Fibroblast of upper back skin (primary cell): ENCODE measurements at regions not wholly inside any gene's neighbourhood (a gene's known extent, or its start where the extent isn't known, plus 50 kb on each side); places are given as distances from the start of the nearest gene placed in this dataset.
A peak's percentile ranks its signal among the peaks of the same experiment; 100 is the strongest.

ENCODE experiments used
- DNase-seq: peaks from one replicate; pipeline ENCODE4 v3.0.0-alpha.2; 2013

DNA sequence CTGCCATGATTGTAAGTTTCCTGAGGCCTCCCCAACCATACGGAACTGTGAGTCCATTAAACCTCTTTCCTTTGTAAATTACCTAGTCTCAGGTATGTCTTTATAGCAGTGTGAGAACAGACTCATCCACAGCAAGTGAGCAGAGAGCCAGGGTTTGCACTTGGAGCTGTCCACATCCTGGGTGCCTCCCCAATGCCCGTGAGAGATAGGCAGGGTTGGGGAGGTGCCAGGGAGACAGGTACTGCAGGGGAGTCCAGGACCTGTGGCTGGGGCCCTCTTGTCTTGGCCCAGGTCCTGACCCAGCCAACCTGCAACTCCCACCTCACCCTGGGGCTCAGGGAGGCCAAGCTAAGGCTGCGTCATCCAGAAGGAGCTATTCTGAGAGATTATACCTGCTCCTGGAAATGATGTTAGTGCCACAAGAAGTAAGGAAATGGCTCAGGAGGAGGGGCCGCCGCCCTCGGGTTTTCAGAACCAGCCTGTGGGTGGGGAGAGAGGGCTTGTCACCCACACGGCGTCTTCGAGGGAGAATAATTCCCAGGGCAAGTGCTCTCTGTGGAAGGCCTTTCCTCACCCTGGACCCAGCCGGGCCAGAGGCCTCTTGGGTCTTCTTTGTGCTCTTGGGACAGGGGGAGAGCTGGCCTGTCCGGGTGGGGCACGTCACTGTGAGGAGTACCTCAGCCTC lies 66.5 kb downstream of the ADRA2C start:
- no peak for DNase-seq

DNA sequence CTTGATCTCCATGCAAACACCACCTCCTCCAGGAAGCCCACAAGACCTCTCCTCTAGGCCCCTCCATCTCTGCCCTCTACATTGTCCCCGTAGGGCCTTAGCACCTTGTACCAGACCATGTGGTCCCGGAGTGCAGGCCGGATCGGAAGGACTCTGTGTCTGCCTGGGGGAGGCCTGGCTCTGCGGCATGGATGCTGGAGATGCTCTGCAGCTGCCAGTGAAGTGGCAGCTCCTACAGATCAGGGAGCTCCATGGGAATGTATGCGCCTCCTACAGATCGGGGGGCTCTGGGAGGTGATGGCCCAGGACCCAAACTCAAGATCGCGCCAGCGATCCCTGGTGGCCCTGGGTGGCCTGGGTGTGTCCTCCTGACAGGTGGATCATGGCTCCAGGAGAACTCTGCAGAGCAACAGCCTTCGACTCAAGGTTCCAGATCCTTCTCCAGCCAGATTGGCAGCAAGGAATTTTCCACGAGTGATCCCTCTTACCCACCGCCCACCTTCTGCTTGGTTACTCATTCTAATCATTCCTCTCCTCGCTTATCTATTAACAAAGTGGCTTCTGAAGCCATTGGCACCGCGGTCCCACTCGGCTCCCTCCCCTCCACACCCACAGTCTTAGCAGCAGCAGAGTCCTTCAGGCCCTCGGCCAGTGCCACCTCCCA lies 67.3 kb downstream of the ADRA2C start:
- DNase-seq = no peak

DNA sequence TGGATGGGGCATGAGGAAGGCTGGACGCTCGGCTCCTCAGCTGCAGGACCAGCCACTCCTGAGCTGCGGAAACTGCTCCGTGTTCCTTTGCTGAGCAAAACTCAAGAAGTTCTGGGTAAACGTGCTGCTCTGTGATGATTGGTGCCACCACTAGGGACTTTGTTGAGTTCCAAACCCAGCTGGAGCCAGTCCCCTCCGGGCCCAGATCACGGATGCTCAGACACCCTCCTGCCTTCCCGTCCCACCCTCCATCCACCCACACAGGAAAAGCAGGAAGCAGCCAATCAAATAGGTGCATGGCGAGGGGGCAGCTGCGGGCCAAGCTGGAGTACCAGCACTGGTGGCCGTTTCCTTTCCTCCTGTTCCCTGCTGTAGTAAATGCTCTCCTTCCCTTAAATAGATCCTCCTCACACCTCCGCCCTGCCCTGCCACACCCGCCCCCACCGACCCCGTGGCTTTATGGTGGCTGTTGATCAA lies 68.0 kb downstream of the ADRA2C start:
- DNase-seq = no peak

GRCh38 chr4:3834663-3835521 lies 68.7 kb downstream of the ADRA2C start:
- no peak for DNase-seq

- no peak for DNase-seq
Observed at GRCh38 chr4:3835527-3836405, 69.6 kb downstream of the ADRA2C start.

- no peak for DNase-seq
Observed at GRCh38 chr4:3836406-3836755, 70.2 kb downstream of the ADRA2C start.

- no peak for DNase-seq
Observed at GRCh38 chr4:3836756-3837601, 70.8 kb downstream of the ADRA2C start.

DNA sequence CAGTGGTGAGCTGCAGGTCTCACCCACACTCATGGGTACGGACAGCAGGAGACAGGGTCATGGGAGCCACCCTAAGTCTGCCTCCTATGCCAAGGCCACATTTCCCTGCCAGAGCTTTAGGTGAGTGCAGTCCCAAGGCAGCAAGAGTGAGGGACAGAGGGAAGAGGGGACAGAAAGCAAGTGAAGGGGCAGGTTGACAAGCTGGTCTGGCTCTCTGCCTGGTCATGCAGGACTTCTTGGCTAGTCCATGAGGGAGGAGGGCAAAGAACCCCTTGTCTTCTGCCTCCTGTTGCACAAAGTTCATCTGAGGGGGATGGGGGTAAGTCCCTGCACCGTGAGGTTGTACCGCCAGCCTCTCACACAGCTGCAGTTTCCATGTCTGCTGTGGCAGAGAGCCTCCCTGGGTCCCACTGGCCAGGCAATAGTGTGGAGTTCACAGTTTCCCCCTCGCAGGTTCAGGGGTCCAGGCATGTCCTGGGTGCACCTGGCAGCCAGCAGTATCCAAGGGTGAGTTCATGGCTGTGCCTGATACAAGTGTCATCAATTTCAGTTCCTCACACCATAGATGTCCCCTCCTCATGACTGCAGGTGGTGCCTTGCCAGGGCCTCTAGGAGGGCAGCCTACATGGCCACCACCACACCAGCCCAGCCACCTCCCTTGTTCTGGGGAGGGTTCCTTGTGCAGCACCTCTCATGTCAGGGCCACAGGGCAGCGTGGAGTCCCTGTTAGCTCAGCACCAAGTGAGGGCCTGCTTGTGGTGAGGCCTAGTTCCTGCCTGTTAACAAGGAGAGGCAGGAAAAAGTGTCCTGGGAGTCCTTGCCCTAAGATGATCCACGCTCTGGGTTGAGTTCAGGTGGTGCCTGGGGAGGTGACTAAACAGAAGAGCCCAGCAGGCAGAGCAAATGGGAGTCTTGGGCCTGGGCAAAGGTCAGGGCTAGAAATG lies 72.5 kb downstream of the ADRA2C start:
- DNase-seq = no peak

DNA sequence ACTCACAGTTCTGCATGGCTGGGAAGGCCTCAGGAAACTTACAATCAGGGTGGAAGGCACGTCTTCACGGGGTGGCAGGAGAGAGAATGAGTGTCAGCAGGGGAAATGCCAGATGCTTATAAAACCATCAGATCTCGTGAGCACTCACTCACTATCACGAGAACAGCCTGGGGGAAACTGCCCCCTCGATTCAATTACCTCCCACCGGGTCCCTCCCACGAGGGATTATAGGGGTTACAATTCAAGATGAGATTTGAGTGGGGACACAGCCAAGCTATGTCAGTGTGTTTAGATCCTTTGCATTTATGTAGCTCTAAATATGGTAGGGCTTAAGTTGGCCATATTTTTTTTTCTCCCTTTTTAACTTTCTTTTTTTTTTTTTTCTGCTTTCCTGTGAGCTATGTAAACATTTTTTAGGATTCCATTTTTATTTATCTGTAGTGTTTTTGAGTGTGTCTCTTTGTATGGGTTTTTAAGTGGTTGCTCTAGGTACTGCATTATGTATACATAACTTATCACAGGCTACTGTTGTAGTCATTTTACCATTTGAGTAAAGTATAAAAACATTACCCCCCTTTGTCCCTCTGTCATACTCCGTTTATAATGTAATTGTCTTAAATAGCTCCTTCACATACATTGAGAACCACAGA lies 79.0 kb downstream of the ADRA2C start:
- no peak for DNase-seq

DNA sequence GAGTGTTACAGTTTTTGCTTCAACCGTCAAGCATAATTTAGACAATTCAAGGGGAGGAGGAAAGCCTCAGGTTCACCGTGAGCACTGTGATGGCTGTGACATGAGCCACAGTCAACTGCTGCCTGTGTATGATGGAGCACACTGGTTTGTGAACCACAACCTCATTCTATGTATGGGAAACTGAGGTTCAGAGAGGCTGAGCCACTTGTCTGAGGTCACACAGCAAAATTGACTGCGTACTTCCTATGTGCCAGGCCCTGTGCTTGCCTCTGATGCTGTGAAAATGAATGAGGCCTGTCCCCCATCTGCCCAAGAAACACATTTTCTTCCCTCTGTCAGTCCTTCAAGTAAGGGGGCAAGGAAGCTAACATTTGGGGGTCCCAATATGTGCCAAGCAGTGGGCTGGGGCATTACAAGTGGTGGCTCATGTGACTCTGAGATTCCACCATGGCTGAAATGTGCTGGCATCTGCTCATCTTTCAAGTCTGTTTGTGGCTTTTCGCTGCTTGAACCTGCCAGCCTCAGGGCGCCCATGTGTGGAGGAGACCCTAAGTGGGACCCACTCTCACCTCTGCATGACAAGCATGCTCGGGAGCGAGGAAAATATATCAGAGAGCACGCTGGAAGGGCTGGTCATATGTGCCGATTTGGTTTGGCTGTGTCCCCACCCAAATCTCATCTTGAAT lies 79.7 kb downstream of the ADRA2C start:
- DNase-seq = no peak

GRCh38 chr4:3847211-3847940 lies 81.2 kb downstream of the ADRA2C start:
- DNase-seq = no peak

GRCh38 chr4:3848323-3848722 lies 82.1 kb downstream of the ADRA2C start:
- no peak for DNase-seq

DNA sequence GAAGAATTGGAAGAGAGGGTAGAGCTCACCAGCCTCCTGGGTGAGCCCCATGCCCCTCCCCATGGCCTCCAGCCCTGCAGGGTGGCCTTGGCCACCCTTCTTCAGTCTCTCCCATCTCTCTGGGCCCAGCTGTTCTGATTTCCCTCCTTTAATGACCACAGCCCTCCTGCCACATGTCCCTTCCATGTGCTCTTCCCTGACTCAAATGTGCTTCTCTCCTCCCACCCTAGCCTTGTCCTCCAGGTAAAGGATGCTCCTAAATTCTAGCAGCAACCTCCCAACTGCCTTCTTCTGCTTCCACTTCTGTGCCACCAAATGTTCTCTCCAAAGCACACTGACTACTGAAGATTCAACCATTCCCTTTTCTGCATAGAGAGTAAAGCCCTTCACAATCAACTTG lies 83.0 kb downstream of the ADRA2C start:
- DNase-seq = no peak

GRCh38 chr4:3850128-3850527 lies 83.9 kb downstream of the ADRA2C start:
- DNase-seq = no peak

DNA sequence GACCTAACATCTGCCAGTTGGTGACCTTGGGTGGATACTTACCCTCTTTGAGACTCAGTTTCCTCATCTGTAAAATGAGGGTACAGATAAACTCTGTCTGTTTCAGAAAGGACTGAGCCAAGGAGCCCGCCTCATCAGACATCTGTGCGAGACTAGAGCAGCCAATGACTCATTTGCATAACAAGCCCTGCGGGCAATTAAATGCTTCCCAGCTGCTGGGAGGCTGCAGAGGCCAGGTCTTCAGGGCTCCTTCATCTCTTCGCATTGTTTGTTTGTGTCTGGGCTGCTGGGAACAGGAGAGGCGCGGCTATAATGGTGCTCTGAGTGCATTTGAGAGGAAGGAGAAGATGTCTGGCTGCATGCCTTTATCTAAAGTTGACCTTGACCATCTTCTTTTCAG lies 85.0 kb downstream of the ADRA2C start:
- DNase-seq = peak; percentile 10

- no peak for DNase-seq
Observed at GRCh38 chr4:3851881-3852280, 85.7 kb downstream of the ADRA2C start.

DNA sequence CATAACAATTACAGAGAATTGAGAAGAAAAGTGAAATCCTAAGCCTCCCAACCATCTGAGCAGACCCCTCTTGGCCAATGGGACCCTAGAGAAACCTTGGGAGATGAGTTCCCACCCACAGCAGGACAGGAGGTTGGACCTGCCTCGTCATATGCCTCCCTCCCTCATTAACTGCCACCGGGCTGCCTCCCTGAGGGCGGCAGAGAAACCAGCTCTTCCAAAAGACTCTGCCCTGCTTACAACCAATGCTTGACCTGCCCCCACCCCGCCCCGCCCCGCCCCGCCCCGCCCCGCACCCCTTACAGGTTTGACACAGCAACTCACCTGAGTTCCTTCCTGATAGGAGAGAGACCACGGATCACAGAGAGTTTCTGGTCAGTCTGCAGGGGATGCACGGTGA lies 86.1 kb downstream of the ADRA2C start:
- DNase-seq = no peak

DNA sequence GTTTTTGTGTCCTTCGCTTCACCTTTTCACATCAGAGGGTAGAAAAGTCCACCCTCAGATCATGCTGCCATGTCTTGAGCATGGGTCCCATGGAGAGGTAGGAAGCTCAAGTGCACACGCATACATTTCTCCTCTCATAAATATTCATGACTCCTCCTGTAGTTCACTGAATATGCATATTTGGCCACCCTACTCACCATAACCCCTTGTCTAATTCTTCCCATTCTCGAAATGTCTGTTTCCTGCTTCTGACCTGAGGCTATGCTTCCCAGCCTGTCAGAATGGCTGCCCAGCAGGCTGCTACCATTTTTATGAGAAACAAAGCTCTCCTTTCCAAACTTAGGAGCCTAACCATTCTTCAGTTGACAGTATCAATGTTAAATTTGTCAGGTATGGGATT lies 86.5 kb downstream of the ADRA2C start:
- DNase-seq = no peak
